ENCODE measurements at regions not wholly inside any gene's neighbourhood (a gene's known extent, or its start where the extent isn't known, plus 50 kb on each side); places are given as distances from the start of the nearest gene placed in this dataset.

- WGBS: 61% methylated on average over 1 of the region's 1 CpG
- no peak overlapping the region for H3K27ac ChIP-seq
- no peaks in the 10 kb centered on the region for H3K36me3 ChIP-seq
- H3K27me3 ChIP-seq: peaks cover 7% of the 10 kb centered on the region
- DNase-seq (ENCODE audit: low spot score in 2 of 2): no peak
- TF ChIP-seq CTCF (IDR thresholded peaks at IDR 0.05) (no peak), POLR2A (IDR thresholded peaks at IDR 0.05) (no peak), EP300 (IDR thresholded peaks at IDR 0.05) (no peak), POLR2AphosphoS5 (IDR thresholded peaks at IDR 0.05) (no peak)
- H3K9me3 ChIP-seq: no peaks in the 10 kb centered on the region
- no peak overlapping the region for H3K4me3 ChIP-seq
- no peaks in the 10 kb centered on the region for H3K4me1 ChIP-seq
Observed at GRCh38 chr2:45178359-45178758, 169.1 kb upstream of the SIX2 start.

GRCh38 chr2:45177870-45178269 lies 168.6 kb upstream of the SIX2 start:
- DNase-seq (ENCODE audit: low spot score in 2 of 2): no peak
- Histone ChIP-seq H3K9me3 (no peaks in the 10 kb centered on the region), H3K4me1 (no peaks in the 10 kb centered on the region), H3K36me3 (no peaks in the 10 kb centered on the region), H3K27ac (no peak overlapping the region), H3K27me3 (peaks cover 7% of the 10 kb centered on the region), H3K4me3 (no peak overlapping the region)
- TF ChIP-seq POLR2AphosphoS5 (IDR thresholded peaks at IDR 0.05) (no peak), POLR2A (IDR thresholded peaks at IDR 0.05) (no peak), CTCF (IDR thresholded peaks at IDR 0.05) (no peak), EP300 (IDR thresholded peaks at IDR 0.05) (no peak)
- 63% methylated on average over 9 of the region's 9 CpGs for WGBS

- DNase-seq (ENCODE audit: low spot score in 2 of 2): no peak
- Histone ChIP-seq H3K4me1 (no peaks in the 10 kb centered on the region), H3K27me3 (peaks cover 10% of the 10 kb centered on the region), H3K27ac (no peak overlapping the region), H3K9me3 (no peaks in the 10 kb centered on the region), H3K4me3 (no peak overlapping the region), H3K36me3 (no peaks in the 10 kb centered on the region)
- TF ChIP-seq EP300 (IDR thresholded peaks at IDR 0.05) (no peak), POLR2AphosphoS5 (IDR thresholded peaks at IDR 0.05) (no peak), CTCF (IDR thresholded peaks at IDR 0.05) (no peak), POLR2A (IDR thresholded peaks at IDR 0.05) (no peak)
Observed at GRCh38 chr2:45176390-45176789, 167.1 kb upstream of the SIX2 start.

- WGBS: 48% methylated on average over 2 of the region's 2 CpGs
- no peak for DNase-seq (ENCODE audit: low spot score in 2 of 2)
Observed at GRCh38 chr2:45173513-45173912, 164.3 kb upstream of the SIX2 start.

GRCh38 chr2:45172760-45173392 lies 163.6 kb upstream of the SIX2 start:
- Histone ChIP-seq H3K27me3 (peaks cover 45% of the 10 kb centered on the region), H3K4me1 (peaks cover 21% of the 10 kb centered on the region), H3K9me3 (no peaks in the 10 kb centered on the region), H3K27ac (no peak overlapping the region), H3K36me3 (no peaks in the 10 kb centered on the region), H3K4me3 (no peak overlapping the region)
- WGBS: 73% methylated on average over 2 of the region's 2 CpGs
- no peak for DNase-seq (ENCODE audit: low spot score in 2 of 2)
- no peak for TF ChIP-seq POLR2A (IDR thresholded peaks at IDR 0.05)
- TF ChIP-seq POLR2AphosphoS5 (IDR thresholded peaks at IDR 0.05): no peak
- TF ChIP-seq CTCF (IDR thresholded peaks at IDR 0.05): no peak
- no peak for TF ChIP-seq EP300 (IDR thresholded peaks at IDR 0.05)

More at GRCh38 chr2:45173513-45173912, 164.3 kb upstream of the SIX2 start:
- H3K4me1 ChIP-seq: peaks cover 17% of the 10 kb centered on the region
- no peak overlapping the region for H3K4me3 ChIP-seq
- peaks cover 39% of the 10 kb centered on the region for H3K27me3 ChIP-seq
- H3K27ac ChIP-seq: no peak overlapping the region
- H3K9me3 ChIP-seq: no peaks in the 10 kb centered on the region
- H3K36me3 ChIP-seq: no peaks in the 10 kb centered on the region
- TF ChIP-seq POLR2A (IDR thresholded peaks at IDR 0.05) (no peak), EP300 (IDR thresholded peaks at IDR 0.05) (no peak), CTCF (IDR thresholded peaks at IDR 0.05) (no peak), POLR2AphosphoS5 (IDR thresholded peaks at IDR 0.05) (no peak)

All from suprapubic skin (tissue), 4 donors.